ENCODE measurements at regions not wholly inside any gene's neighbourhood (a gene's known extent, or its start where the extent isn't known, plus 50 kb on each side); places are given as distances from the start of the nearest gene placed in this dataset.
"Not testable (repeated sequence)": the region's sequence is repeated elsewhere in the genome, so short reads cannot be mapped to it uniquely, and the experiment has no call there.

DNA sequence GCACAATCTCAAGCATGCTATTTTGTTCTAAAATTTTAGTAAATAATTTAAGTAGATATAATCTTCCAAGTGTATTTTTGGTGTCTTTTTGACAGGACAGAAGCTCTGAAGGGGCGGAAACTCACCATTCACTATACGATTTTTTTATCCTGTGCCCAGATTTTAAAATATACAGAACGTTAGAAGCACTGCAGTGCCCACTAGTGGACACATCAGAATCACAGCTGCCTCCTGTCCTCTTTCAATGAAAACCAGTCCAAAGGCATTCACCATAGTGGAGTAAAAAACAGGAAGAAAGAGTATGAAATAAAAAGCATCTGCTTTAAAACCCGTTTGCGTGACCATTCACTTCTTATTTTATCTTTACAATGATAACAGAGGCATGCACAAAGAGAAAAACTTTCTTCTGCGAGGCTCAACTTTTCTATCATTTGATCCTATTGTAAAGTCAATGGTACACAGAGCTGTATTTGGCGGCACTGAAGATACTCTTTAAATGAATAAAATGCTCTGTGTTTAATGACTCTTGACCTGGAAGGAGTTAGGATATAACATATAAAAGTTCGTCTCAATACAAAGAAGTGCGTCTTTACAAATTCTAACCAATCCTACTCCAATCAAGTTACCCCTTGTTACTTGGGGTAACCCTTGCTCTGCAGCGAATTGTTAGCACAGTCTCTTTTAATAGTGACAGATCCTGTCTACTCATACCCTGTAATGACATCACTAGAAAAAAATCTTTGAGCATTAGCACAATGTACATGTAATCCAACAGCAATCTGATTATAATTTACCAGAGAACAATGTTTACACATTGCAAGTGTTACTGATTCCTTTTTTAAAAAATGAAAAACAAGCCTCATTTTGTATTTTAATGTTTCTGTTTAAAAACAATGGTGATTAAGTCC, 339.8 kb upstream of the PSMD7 start:
- DNase-seq (ENCODE audit: low read depth in 2 of 2), result no peak

DNA sequence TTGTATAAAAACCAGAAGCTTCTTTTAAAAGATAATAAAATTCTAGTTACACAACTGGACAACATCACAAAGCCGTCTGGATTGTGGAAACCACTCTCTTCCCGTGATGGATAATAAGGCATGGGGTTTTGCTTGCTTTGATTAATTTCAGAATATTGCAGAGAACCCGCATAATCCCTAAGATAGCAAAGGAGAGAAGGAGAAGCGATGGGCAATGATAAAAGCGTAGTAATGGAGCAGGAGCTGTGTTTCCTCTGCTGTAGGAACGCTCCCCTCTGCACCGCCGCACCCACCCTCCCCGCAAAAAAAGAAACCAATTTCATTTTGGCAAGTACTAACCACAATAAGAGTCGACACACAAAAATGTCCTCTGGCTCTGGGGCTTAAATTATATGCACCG, 340.9 kb upstream of the PSMD7 start:
- DNase-seq (ENCODE audit: low read depth in 2 of 2), result no peak

DNA sequence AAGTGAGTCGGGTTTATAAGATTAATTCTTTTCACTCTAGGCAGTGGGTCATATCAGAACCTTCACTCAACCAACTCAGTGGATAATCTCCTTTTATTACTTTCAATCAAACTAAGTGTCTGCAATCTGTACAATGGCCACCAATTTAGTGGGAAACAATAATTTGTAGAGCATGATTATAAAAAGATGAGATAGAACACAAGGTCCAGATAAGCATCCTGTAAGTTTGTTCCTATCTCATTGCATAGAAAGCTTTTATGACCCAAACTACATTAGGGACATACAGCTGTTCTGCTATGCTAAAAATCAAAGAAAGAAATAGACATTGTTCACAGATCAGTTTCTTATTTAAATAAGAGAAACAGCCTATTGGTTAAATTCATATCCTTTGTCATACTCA, 341.4 kb upstream of the PSMD7 start:
- no peak for DNase-seq (ENCODE audit: low read depth in 2 of 2)

DNA sequence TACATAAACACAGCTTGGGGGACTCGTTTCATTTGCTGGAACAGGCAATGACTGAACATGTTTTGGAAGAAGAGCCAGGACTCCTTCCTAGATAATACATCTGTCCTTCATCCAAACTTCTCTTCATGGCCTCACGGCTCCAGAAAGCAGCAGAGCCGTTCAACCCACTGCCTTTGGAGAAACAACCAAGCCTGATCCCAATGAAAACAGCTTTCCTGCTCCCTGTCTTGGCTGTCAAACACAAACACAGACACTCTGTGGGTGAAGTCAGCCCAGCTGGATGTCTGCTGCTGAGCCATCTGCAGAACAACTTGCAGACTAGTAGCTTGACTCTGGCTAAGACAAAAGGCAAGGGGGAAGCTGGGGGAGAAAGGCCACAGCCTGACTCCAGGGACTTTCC, 345.1 kb upstream of the PSMD7 start:
- no peak for DNase-seq (ENCODE audit: low read depth in 2 of 2)

DNA sequence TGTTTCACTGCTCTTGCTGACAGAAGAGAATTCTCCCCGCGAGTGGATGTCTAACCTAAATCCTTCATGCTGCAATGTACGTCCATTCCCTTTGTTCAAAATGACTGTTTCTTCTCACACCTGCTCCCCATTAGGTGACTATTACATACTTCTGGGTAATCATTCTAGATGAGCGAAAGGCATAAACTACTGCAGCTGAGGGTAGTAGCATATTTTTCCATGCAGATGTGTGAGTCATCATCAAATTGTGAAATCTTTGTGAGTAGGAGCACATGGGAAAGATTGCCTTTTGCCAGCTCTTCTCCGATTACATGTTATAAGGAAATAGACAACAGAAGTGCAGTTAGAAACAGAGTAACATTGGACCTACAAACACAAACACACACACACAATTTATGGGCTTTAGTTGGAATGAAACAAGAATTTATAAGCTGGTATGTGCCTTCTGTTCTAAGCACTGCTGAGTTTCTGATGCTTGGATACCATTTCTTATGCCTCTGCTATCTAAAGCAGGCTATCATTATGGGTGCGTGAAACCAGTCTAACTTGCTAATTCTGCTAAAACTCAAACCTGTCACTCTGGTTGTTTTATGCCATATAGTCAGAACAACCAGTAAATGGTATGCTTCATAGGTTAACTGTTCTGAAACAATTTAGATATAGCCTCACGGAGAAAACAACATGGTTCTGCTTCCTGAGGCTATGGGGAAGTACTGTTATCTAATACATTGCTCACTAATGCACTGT, 346.9 kb upstream of the PSMD7 start:
- DNase-seq (ENCODE audit: low read depth in 2 of 2), result no peak

DNA sequence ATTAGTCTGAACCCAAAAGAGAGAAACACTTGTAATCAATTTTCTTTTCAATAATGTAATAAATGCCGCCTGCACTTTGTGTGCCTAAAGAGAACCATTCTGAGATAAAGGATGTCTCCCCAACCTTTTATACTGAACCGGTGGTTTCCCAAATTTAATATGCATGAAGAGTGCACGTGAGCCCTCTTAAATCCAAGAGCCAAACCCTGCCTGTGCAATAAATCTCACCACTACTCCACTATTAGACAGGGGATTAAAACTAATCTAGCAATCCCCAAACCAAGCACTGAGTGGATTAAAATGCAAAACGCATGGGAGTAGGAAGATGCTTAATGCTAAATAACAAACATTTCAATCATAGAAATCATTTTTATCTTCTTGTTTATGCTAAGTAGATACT, 351.0 kb upstream of the PSMD7 start:
- no peak for DNase-seq (ENCODE audit: low read depth in 2 of 2)

DNA sequence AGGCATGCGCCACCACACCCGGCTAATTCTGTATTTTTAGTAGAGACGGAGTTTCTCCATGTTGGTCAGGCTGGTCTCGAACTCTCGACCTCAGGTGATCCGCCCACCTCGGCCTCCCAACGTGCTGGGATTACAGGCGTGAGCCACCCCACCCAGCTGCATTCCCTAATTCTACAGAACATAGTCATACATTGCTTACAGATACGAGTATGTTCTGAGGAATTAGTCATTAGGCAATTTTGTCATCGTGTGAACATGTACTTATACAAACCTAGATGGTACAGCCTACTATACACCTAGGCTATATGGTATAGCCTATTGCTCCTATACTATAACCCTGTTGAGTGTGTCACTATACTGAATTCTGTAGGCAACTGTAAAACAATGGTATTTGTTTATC, 353.4 kb upstream of the PSMD7 start:
- DNase-seq (ENCODE audit: low read depth in 2 of 2), result not testable (repeated sequence)

DNA sequence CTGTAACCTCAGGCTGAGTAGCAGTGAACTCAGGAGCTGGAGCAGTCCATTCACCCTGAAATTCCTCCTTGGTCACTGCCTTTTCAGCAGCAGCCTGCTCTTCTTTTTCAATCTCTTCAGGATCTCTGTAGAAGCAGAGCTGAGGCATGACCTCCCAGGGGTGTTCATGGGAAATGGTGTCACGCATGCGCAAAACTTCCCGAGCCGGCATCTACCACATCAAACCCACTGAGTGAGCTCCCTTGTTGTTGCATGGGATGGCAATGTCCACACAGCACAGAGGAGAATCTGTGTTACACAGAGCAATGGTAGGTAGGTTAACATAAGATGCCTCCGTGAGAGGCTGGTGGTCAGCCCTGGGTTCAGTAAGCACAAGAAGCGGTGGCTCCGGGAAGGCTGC, 355.8 kb upstream of the PSMD7 start:
- DNase-seq (ENCODE audit: low read depth in 2 of 2), result not testable (repeated sequence)

DNA sequence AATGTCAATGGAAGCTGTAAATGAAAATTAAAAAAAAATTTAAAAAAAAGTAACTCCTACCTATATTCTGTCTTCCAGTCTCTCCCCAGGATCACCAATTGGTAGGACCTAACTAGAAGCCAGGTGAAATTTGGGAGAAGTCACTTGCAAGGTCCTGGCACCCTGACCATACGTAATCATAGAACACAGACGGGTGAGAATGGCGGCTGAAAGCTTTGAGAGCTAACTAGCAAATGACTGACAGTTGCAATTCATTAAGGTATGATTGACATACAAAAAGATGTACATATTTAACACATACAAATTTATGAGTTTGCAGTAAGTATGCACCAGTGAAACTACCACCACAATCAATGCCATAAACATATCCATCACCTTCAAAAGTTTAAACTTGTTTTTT, 372.7 kb upstream of the PSMD7 start:
- no peak for DNase-seq (ENCODE audit: low read depth in 2 of 2)

DNA sequence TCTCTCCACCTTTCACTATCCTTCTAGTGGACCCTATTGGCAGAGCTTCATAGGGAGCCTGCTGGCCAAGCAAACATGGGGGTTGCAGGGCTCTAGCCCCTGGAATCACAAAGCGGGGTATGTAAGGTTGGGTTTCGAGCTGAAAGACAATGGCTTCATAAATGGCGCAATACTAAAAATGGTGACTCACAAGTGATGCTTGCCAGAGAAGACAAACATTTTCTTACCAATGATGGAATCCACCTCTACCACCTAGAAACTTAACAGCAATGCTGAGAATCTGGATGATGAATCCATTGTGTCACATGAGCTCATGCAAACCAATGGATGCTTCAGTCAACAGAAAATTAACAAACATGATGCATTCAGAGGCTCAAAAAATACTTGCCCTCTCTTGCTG, 375.3 kb upstream of the PSMD7 start:
- no peak for DNase-seq (ENCODE audit: low read depth in 2 of 2)

DNA sequence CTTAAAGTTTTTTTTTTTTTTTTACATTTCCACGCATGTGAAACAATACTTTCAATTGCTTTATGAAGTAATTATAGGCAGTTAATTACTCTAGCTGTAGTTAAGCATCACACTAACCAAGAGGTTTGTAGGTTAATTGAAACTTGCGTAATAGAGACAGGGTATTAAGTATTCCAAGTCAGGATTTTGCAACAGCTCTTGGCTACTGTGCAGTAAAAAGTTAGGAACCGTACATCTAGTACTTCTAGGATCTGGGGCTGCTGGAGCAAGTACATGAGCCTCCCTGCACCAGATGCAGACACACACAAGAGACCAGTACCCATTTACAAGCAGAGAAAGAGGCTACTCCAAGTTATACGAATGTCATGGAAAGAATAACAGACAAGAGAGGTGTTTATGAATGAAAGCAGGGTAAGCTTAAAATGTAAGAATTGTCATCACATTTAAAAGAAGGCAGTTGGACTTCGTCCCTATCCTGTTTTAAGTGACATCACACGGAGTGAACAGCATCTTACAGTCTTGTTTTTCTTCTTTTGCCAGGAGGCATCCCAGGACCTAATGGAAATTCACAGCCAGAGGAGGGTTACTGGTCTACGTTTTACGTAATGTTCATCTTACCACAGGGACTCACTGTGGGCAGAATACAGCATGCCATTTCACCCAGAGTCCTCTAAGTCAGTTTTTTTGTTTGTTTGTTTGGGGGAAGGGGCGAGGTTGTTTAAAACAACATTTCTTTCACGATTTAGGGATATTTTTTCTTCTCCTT, 379.6 kb upstream of the PSMD7 start:
- no peak for DNase-seq (ENCODE audit: low read depth in 2 of 2)

DNA sequence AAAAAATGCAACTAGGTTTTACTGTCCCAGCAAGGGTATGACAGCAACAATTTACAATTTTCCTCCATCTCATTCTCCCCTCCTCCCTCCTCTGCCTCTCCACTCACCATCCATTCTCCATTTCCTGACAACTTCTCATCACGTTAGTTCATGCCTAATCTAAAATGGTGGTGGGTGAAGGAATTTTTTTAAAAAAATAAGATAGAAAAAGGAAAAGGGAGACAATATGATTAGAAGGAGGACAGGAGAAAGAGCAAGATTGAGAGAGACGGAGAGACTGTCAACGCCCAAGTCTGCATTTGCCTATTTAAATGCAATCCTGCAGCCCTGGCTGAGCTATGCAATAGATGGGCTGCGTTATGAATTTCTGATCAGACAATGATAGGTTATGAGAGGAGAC, 380.7 kb upstream of the PSMD7 start:
- no peak for DNase-seq (ENCODE audit: low read depth in 2 of 2)

DNA sequence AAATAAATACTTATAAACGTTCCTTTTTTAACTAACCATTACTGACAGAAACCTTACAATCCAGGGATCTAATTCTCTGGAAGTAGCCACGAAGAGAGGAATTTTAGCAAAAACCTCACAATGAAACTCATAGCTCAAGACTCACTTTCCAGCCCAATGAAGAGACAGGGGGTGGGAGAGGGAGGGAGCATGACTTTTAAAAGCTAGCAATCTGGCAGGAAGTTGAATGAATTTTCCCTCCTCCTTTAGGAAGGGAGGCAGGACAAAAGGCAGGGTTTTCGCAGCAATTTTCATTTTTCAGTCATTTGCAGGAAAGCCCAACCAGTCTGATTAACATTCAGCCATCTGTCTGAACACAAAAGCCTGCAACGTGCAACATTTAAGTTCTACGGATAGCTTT, 381.5 kb upstream of the PSMD7 start:
- DNase-seq (ENCODE audit: low read depth in 2 of 2), result no peak

DNA sequence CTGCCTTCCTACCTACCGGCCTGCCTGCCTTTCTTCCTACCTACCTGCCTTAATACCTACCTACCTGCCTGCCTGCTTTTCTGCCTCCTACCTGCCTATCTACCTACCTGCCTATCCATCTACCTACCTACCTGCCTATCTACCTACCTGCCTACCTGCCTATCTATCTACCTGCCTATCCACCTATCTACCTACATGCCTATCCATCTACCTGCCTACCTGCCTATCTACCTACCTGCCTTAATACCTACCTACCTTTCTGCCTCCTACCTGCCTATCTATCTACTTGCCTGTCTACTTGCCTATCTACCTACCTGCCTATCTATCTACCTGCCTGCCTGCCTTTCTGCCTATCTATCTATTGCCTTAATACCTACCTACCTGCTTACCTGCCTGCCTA, 383.8 kb upstream of the PSMD7 start:
- DNase-seq (ENCODE audit: low read depth in 2 of 2), result no peak

DNA sequence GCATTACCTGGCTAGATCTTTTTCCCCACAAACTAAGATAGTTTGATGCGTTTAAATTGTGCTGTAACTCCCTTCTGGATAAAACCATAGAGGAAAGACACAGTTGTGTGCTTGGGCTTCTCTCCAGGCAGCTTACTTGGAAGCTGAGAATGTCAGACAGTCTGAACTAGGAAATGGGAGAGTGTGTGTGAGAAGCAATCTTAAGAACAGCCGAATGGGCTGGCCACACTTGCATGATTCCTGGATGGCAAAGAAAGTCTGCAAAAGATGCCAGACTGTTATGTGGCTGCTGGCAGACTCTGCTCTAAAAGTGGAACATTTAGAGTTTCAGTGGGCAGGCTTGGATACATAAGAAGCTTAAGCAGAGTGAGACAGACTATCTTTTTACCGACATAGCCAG, 384.3 kb upstream of the PSMD7 start:
- DNase-seq (ENCODE audit: low read depth in 2 of 2), result no peak

DNA sequence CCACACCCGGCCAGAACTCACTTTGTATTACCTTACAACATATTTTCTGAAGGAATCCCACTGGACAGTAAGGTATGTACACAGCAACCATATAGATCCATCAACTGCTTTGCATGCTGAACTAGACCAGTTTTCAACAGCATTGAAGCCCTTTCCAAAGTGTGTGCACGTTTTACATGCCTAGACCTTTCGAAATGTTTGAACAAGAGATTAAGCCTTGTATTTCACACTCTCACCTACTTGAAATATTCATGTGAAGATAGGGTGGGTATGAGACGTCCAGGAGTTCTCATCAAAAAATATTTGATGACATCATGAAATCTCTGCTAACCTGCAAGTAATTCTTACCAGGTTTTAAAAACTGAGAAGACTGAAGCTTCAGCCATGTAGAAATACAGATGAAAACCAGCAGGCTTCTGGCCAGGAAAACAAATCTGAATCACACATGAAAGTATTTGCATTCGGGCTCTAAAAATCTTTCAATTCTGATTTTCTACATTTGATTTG, 387.0 kb upstream of the PSMD7 start:
- no peak for DNase-seq (ENCODE audit: low read depth in 2 of 2)

DNA sequence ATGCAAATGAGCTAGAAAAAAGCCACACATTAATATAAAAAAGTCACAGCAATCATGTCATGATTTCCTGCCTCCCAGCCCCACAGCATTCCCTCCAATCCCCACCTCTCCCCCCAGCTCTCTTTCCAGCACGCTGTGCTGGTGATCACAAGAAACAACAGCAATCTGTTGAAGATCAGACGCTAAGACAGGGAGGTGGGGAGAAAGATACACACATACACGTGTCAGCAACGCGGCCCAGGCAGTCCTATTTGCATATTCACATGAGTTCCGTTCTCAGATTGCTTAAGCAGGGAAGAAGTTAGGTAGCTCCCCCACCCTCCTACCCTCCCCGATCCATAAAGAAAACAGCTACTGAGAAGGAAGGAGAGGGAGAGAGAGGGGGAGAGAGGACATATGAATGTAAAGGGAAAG, 405.5 kb upstream of the PSMD7 start:
- DNase-seq (ENCODE audit: low read depth in 2 of 2), result no peak

DNA sequence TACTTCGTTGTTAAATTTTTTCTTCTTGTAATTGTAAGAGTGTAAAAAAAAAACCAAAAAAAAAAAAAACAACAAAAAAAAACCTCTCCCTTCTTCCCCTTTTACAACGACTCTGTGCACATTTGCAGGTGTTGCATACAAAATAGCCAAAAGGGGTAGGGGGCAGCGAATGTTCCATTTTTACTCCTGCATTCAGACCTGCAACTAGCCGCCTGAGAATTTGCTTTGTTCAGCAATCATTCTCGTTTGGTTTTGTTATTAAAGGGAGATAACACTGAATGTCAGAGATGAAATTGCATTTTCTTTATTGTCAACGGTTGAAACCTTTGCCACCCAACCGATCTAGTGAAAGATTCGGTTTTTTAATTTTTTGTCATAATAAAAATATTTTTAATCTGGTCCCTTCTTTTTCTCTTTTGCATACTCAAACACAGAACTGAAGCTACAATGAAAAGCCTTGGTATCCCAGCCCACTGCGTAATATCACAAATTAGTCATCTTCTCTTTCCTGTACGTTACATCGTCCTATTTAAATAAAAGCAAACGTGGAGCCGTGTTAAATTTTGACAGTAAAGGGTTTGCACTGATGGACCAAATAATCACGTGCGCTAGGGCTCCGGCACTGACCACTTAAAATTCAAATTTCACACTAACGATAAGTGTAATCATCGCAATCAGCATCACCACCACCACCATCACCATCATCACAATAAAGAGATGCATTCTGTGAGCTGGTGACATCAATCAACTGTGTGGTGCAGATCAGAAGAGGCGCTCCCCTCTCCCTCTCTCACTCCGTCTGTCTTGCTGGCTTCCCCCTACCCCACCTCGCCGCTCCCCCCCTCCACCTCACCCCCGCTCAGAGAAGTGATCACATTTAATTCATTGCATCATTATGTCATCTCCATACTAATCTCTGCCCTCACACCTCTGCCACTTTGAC, 406.2 kb upstream of the PSMD7 start:
- no peak for DNase-seq (ENCODE audit: low read depth in 2 of 2)

DNA sequence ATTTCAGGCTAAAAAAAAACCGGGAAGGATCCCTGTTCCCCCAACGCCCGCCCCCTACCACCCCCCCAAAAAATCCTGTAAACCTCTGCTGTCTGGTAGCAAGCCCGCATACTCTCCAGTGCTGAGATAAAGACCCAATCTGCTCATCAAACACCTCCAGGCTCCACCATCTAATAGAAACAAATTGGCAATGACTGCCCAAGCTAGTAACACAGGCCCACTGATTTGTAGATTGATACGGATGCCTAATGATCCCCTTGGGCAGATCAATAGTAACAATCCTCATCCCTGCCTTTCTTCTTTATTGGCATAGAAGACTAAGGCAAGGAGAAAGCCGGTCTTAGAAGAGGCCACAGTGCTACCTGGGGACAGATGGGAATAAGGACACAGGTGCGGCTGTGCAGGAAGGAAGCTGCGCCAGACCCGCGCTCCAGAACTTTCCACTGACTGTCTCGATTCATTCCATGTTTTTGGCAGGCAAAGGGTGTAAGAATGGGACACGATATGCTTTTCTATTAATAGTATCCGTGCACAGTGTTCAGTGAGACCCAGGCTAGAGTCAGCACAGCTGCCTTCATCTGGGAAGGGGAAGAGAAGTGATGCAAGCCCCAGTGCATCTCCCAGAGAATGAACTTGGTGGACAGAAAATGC, 407.6 kb upstream of the PSMD7 start:
- no peak for DNase-seq (ENCODE audit: low read depth in 2 of 2)

DNA sequence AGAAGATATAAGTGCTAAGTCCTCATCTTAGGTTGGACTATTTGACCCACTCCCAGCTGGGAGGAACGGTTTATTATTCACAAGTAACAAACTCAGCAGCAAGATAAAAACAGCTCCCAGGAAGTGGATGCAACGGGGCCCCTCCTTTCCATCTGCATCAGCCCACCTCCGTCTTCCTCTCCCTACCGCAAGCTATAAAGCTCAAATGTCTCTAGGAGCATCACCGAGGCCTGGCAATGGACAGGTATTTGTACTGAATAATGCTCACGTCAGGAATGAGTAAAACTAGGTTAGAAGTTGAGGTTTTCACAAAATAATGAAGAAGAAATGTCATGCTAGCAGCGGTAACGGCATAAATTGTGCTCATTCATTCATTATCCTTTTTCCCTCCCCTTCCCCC, 408.7 kb upstream of the PSMD7 start:
- no peak for DNase-seq (ENCODE audit: low read depth in 2 of 2)

DNA sequence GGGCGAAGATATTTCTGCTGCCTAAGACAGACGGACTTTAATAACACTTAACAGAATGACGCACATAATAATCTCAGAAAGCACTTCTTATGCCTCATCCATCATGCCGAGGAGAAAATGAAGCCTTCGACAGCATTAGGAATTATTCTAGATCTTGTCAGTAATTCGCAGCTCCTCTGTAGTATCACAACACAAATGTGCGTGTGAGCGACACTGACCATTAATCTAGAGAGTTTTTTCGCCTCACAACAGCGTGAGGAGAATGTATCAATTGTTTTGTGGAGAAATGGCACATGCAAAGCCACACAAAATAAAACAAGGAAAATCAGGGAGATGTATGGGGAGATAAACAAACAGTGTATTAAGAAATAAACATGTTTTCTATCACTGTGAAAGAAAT, 410.2 kb upstream of the PSMD7 start:
- DNase-seq (ENCODE audit: low read depth in 2 of 2), result no peak

Data from stimulated activated CD8-positive, alpha-beta memory T cell treated with anti-CD3 and anti-CD28 coated beads, Interleukin-15, amount 100 ng/mL, for 48 hours (primary cell).